Right forelimb (tissue), 1 donor: ENCODE measurements at regions not wholly inside any gene's neighbourhood (a gene's known extent, or its start where the extent isn't known, plus 50 kb on each side); places are given as distances from the start of the nearest gene placed in this dataset.

Experiments used
- DNase-seq: peaks from one replicate; pipeline ENCODE4 v3.0.0-alpha.2; 2018

GRCh38 chr13:64272681-64273080 lies 2857.0 kb upstream of the PCDH20 start:
- DNase-seq = no peak

GRCh38 chr13:64266024-64266423 lies 2850.4 kb upstream of the PCDH20 start:
- no peak for DNase-seq

- no peak for DNase-seq
Measured at GRCh38 chr13:64263285-64263684, 2847.6 kb upstream of the PCDH20 start.

- DNase-seq = no peak
Measured at GRCh38 chr13:64256751-64257150, 2841.1 kb upstream of the PCDH20 start.

- DNase-seq = no peak
Measured at GRCh38 chr13:64255988-64256387, 2840.3 kb upstream of the PCDH20 start.

- no peak for DNase-seq
Measured at GRCh38 chr13:64248371-64249065, 2832.9 kb upstream of the PCDH20 start.

GRCh38 chr13:64239372-64239771 lies 2823.7 kb upstream of the PCDH20 start:
- DNase-seq = no peak

- DNase-seq = no peak
Measured at GRCh38 chr13:64234255-64234654, 2818.6 kb upstream of the PCDH20 start.

- no peak for DNase-seq
Measured at GRCh38 chr13:64223016-64223415, 2807.4 kb upstream of the PCDH20 start.

- no peak for DNase-seq
Measured at GRCh38 chr13:64206430-64207225, 2791.0 kb upstream of the PCDH20 start.

- DNase-seq = no peak
Measured at GRCh38 chr13:64202517-64202916, 2786.9 kb upstream of the PCDH20 start.

- DNase-seq = no peak
Measured at GRCh38 chr13:64197232-64197631, 2781.6 kb upstream of the PCDH20 start.

- no peak for DNase-seq
Measured at GRCh38 chr13:64186503-64187250, 2771.0 kb upstream of the PCDH20 start.

- no peak for DNase-seq
Measured at GRCh38 chr13:64186071-64186470, 2770.4 kb upstream of the PCDH20 start.

- DNase-seq = no peak
Measured at GRCh38 chr13:64180756-64181155, 2765.1 kb upstream of the PCDH20 start.

GRCh38 chr13:64165826-64166225 lies 2750.2 kb upstream of the PCDH20 start:
- DNase-seq = no peak

- no peak for DNase-seq
Measured at GRCh38 chr13:64164435-64164834, 2748.8 kb upstream of the PCDH20 start.

GRCh38 chr13:64160479-64160878 lies 2744.8 kb upstream of the PCDH20 start:
- no peak for DNase-seq

GRCh38 chr13:64158908-64159307 lies 2743.3 kb upstream of the PCDH20 start:
- DNase-seq = no peak

- DNase-seq = no peak
Measured at GRCh38 chr13:64154514-64154913, 2738.9 kb upstream of the PCDH20 start.

GRCh38 chr13:64130600-64130999 lies 2715.0 kb upstream of the PCDH20 start:
- no peak for DNase-seq

GRCh38 chr13:64130171-64130570 lies 2714.5 kb upstream of the PCDH20 start:
- no peak for DNase-seq

GRCh38 chr13:64127856-64128255 lies 2712.2 kb upstream of the PCDH20 start:
- no peak for DNase-seq

- no peak for DNase-seq
Measured at GRCh38 chr13:64127192-64127591, 2711.5 kb upstream of the PCDH20 start.
